ENCODE measurements at regions not wholly inside any gene's neighbourhood (a gene's known extent, or its start where the extent isn't known, plus 50 kb on each side); places are given as distances from the start of the nearest gene placed in this dataset.
A peak's percentile ranks its signal among the peaks of the same experiment; 100 is the strongest.

- TF ChIP-seq RAD21 (IDR thresholded peaks at IDR 0.05 in 1 of 2, conservative IDR thresholded peaks at IDR 0.05 in 1 of 2; ENCODE audit: low read depth in 2 of 2, low read length in 2 of 2) (peak; percentile 6 to 29; a peak in 2 of 4 replicates), SAP30 (IDR thresholded peaks at IDR 0.05; ENCODE audit: insufficient read depth, insufficient replicate concordance, low read length) (no peak)
- TF ChIP-seq, protein P1, sequence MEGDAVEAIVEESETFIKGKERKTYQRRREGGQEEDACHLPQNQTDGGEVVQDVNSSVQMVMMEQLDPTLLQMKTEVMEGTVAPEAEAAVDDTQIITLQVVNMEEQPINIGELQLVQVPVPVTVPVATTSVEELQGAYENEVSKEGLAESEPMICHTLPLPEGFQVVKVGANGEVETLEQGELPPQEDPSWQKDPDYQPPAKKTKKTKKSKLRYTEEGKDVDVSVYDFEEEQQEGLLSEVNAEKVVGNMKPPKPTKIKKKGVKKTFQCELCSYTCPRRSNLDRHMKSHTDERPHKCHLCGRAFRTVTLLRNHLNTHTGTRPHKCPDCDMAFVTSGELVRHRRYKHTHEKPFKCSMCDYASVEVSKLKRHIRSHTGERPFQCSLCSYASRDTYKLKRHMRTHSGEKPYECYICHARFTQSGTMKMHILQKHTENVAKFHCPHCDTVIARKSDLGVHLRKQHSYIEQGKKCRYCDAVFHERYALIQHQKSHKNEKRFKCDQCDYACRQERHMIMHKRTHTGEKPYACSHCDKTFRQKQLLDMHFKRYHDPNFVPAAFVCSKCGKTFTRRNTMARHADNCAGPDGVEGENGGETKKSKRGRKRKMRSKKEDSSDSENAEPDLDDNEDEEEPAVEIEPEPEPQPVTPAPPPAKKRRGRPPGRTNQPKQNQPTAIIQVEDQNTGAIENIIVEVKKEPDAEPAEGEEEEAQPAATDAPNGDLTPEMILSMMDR (IDR thresholded peaks at IDR 0.05; ENCODE audit: control extremely low read depth in 1 of 3, insufficient read depth in 1 of 3, low read depth in 1 of 3, low read length in 3 of 3): peak in 1 of 3 experiments; percentile 16; a peak in 1 of 4 replicates
- WGBS, 2 experiments (ENCODE audit: extremely low coverage in 1 of 2, insufficient coverage in 1 of 2, insufficient read length in 1 of 2, insufficient replicate concordance in 2 of 2, low coverage in 1 of 2, low lambda C conversion rate in 2 of 2, missing lambda C conversion rate in 1 of 2): 84% methylated on average over 3 of the region's 3 CpGs; no CpG with 5 or more reads in 1 of the 2 experiments
- H4K91ac ChIP-seq (replicated peaks; ENCODE audit: insufficient read length, low read length): no peak overlapping the region
Measured at GRCh38 chr1:79874289-79874688, 867.8 kb upstream of the ADGRL4 start.

More at GRCh38 chr1:79874289-79874688, 867.8 kb upstream of the ADGRL4 start:
- no peak overlapping the region for H3K14ac ChIP-seq (ENCODE audit: insufficient read length)
- H3K56ac ChIP-seq (replicated peaks; ENCODE audit: insufficient read length, low read depth, low read length): no peak overlapping the region
- H3K4me3 ChIP-seq (ENCODE audit: extremely low read depth in 1 of 4, insufficient read depth in 2 of 4, low read depth in 3 of 4, low read length in 4 of 4): no peak overlapping the region
- no peaks in the 10 kb centered on the region for H3K4me1 ChIP-seq (replicated peaks in 1 of 4; ENCODE audit: control insufficient read depth in 3 of 4, insufficient read depth in 4 of 4, low read length in 3 of 4)
- H3K27me3 ChIP-seq (replicated peaks in 1 of 4; ENCODE audit: control insufficient read depth in 3 of 4, extremely low read depth in 1 of 4, insufficient read depth in 3 of 4, low read length in 3 of 4): peaks cover 0 to 1% (median 0%) of the 10 kb centered on the region in 4 experiments; a peak in 1 of 7 replicates
- FAIRE-seq (no peak), DNase-seq (ENCODE audit: low read depth in 1 of 2, low spot score in 2 of 2) (no peak)
- H3K9me3 ChIP-seq (ENCODE audit: insufficient read depth in 2 of 2, low read depth in 1 of 2, low read length in 1 of 2): no peaks in the 10 kb centered on the region
- H2BK120ac ChIP-seq (replicated peaks; ENCODE audit: low read depth, low read length): no peak overlapping the region
- H3K79me2 ChIP-seq (ENCODE audit: control insufficient read depth in 1 of 2, insufficient read depth in 2 of 2, low read length in 2 of 2): no peaks in the 10 kb centered on the region
- no peak overlapping the region for H3K9ac ChIP-seq (replicated peaks in 1 of 4; ENCODE audit: extremely low read depth in 1 of 4, low read depth in 3 of 4, low read length in 3 of 4)
- no peaks in the 10 kb centered on the region for H3K79me1 ChIP-seq (ENCODE audit: low read depth, low read length)
- H3K27ac ChIP-seq (ENCODE audit: low read depth, low read length): no peak overlapping the region
- no peak overlapping the region for H2BK15ac ChIP-seq (ENCODE audit: low read length)
- ChIA-PET POLR2A (ENCODE audit: partially characterized antibody) (interaction anchor here (0.6 kb wide), 1 partner anchor 24 kb away, joined by 3 read pairs; no protein-coding TSS in a partner anchor), CTCF (ENCODE audit: partially characterized antibody) (interaction anchor here (0.9 to 1.2 kb wide), 2 partner anchors 23 to 100 kb away, joined by 3 read pairs; no protein-coding TSS in a partner anchor)
- H2BK12ac ChIP-seq (ENCODE audit: low read depth, low read length): no peak overlapping the region
- H2AK5ac ChIP-seq (ENCODE audit: low read depth, low read length): no peak overlapping the region
- no peak overlapping the region for H3K18ac ChIP-seq (ENCODE audit: extremely low read depth, low read length)
- no peak overlapping the region for H2BK5ac ChIP-seq (ENCODE audit: low read depth, low read length)
- H3K23ac ChIP-seq (ENCODE audit: insufficient read length): no peak overlapping the region
- no peak overlapping the region for H3K4me2 ChIP-seq (ENCODE audit: insufficient read depth in 1 of 2, low read depth in 2 of 2, low read length in 2 of 2)
- no peak overlapping the region for H3K4ac ChIP-seq (replicated peaks; ENCODE audit: insufficient read length, low read depth, low read length)
- H2BK20ac ChIP-seq (ENCODE audit: low read length): no peak overlapping the region
- no peaks in the 10 kb centered on the region for H4K20me1 ChIP-seq (replicated peaks in 1 of 2; ENCODE audit: control insufficient read depth in 1 of 2, insufficient read depth in 2 of 2, low read length in 2 of 2)
- H3K36me3 ChIP-seq (ENCODE audit: control insufficient read depth in 2 of 4, insufficient read depth in 4 of 4, low read length in 3 of 4): no peaks in the 10 kb centered on the region
- no peak overlapping the region for H2AFZ ChIP-seq (ENCODE audit: low read length)
- H4K5ac ChIP-seq (ENCODE audit: insufficient read length, low read depth, low read length): no peak overlapping the region
- no peak overlapping the region for H4K8ac ChIP-seq (ENCODE audit: extremely low read depth, insufficient read depth, low read length)
- H3K23me2 ChIP-seq (ENCODE audit: low read depth, low read length): no peaks in the 10 kb centered on the region

Measured in H1 (cell line).